GM12864 (cell line): ENCODE measurements at regions not wholly inside any gene's neighbourhood (a gene's known extent, or its start where the extent isn't known, plus 50 kb on each side); places are given as distances from the start of the nearest gene placed in this dataset.
"Not testable (repeated sequence)": the region's sequence is repeated elsewhere in the genome, so short reads cannot be mapped to it uniquely, and the experiment has no call there.

Experiments used
- DNase-seq: peaks from one replicate; pipeline ENCODE4 v3.0.0-alpha.2; 2011; ENCODE audit warnings: low read depth
- H3K4me3 ChIP-seq: 2 replicates; pipeline ENCODE4 v1.5.1; 2011; ENCODE audit warnings: mild to moderate bottlenecking, low read depth, low read length, control low read depth
- TF ChIP-seq, protein P1 (sequence below): IDR thresholded peaks from 2 replicates; pipeline ENCODE4 v1.5.1; 2011; ENCODE audit warnings: low read depth, mild to moderate bottlenecking, moderate library complexity, low read length, control low read depth, inconsistent platforms; ENCODE audit errors: missing control alignments

DNA sequence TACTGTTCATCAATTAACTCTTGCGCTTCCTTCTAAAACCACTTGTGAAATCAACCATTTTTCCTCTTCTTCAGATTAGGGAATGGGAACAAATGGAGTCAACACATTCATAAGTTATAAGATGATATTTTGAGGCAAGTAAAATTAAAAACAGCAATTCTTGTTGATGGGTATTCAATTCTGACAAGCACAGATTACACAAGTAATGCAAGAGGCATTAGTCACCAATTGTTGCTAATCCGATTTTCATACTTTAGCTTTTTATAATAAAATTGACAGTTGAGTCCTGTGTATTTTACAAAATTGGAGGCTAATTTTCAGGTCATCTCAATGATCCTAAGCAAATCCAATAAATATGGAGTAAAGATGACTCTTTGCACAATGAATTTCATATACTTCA, 918.4 kb upstream of the SOX9 start:
- no peak overlapping the region for H3K4me3 ChIP-seq
- TF ChIP-seq, protein P1, sequence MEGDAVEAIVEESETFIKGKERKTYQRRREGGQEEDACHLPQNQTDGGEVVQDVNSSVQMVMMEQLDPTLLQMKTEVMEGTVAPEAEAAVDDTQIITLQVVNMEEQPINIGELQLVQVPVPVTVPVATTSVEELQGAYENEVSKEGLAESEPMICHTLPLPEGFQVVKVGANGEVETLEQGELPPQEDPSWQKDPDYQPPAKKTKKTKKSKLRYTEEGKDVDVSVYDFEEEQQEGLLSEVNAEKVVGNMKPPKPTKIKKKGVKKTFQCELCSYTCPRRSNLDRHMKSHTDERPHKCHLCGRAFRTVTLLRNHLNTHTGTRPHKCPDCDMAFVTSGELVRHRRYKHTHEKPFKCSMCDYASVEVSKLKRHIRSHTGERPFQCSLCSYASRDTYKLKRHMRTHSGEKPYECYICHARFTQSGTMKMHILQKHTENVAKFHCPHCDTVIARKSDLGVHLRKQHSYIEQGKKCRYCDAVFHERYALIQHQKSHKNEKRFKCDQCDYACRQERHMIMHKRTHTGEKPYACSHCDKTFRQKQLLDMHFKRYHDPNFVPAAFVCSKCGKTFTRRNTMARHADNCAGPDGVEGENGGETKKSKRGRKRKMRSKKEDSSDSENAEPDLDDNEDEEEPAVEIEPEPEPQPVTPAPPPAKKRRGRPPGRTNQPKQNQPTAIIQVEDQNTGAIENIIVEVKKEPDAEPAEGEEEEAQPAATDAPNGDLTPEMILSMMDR: no peak
- no peak for DNase-seq

DNA sequence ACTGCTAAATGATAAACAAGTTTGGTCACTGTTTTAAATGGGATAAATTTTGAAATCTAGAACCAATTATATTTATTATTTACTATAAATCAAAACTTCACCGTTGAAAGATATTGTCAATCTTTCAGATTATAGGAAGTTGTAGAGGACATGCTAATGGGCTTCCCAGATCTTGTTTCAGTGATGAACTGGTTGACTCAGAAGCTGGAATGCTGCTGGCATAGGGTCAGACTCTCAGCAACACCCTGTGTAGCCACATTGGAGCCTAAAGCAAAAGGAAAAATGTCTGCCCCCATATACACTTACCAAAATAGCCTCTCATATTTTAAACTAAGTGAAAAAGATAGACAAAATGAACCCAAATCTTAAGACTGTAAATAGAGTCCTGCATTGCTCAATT, 916.9 kb upstream of the SOX9 start:
- no peak overlapping the region for H3K4me3 ChIP-seq

DNA sequence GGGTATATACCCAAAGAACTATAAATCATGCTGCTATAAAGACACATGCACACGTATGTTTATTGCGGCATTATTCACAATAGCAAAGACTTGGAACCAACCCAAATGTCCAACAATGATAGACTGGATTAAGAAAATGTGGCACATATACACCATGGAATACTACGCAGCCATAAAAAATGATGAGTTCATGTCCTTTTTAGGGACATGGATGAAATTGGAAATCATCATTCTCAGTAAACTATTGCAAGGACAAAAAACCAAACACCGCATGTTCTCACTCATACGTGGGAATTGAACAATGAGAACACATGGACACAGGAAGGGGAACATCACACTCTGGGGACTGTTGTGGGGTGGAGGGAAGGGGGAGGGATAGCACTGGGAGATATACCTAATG, 914.9 kb upstream of the SOX9 start:
- not testable (repeated sequence) for DNase-seq, H3K4me3 ChIP-seq

More for the DNA sequence above, 916.9 kb upstream of the SOX9 start:
- TF ChIP-seq, protein P1: no peak
- DNase-seq: no peak

DNA sequence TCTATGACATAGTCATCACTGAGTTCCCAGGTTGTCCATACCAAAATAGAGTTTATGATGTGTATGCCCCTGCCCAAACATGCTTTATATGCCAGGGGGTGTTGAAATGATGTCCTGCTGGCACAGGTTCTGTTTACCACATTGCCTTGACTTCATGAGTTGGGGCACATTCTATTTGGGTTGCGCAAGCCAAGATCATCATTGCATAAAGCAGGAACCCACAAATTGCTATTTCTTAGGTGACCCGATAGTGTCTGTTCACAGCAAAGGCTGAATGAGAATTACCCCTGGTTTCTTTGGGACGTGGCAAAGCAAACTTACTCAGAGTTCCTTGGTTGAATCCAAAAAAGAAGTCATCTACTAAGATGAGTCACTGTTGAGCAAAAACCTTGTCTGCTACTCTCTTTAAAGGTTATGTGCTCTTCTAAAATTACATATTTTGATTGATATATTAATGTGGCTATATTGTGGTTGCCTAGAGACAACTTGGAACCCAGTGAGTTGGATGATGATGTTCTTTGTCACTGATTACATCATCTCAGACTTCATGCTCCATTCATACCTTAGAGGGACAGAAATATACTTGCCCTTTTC, 912.6 kb upstream of the SOX9 start:
- DNase-seq: no peak
- TF ChIP-seq, protein P1: no peak
- no peak overlapping the region for H3K4me3 ChIP-seq

DNA sequence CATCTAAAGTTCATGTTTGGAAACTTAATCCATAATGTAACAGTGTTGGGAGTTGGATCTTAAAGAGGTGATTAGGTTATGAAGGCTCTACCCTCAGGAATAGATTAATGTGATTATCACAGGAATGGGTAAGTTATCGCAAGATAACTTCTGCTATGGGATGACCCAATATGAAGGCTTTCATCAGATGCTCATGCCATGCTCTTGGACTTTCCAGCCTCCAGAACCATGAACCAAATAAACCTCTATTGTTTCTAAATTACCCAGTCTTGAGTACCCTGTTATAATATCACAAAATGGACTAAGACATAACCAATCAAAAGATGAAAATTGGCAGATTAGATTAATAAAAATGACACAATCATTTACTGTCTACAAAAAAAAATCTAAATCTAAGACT, 906.9 kb upstream of the SOX9 start:
- H3K4me3 ChIP-seq: no peak overlapping the region
- TF ChIP-seq, protein P1: no peak
- no peak for DNase-seq

DNA sequence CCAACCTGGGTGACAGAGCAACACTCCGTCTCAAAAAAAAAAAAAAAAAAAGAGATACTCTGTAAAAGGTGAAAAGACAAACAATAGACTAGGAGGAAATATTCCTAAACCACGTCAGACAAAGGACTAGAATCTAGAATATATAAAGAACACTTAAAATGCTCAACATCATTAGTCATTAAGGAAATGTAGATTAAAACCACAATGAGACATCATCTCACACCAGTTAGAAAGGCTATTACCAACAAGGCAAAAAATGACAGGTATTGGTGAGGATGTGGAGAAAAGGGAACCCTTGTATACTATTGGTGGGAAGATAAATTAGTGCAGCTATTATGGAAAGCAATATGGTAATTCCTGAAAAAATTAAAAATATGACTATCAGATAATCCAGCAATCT, 903.1 kb upstream of the SOX9 start:
- DNase-seq: no peak
- H3K4me3 ChIP-seq: no peak overlapping the region
- TF ChIP-seq, protein P1: no peak

DNA sequence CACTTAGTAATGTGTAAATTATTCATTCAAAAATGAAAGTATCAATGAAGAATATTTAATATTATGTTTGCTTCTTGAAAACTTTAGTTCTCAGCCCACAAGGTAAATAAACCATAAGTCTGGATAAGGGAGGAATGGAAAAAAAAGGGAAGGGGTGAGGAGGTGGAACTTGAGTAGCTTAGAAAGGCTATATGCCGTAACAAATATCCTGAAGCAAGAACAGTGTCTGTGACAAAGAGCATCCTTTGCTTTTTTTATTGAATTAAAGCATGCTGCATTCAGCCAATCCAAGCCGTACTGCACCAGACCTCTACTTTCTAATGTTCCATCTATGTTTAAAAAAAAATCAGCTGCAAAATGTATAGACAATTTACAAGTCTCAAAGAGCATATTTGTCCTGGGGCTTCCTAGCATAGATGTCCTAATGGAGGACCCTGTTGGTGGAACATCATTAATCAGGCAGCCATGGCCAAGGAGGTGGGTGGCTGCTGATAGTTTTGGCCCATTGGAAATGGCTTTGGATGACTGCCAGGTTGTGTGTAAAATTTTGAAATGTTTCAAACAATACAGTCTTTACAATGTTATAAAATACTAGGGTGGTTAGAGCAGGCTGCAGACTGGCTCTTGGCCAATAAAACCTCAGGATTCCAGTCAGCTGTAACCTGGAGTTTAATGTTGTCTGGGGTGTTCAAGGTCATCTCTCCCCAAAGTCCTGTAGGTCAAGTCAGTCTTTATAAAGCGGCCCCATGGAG, 895.8 kb upstream of the SOX9 start:
- H3K4me3 ChIP-seq: no peak overlapping the region
- DNase-seq: no peak
- TF ChIP-seq, protein P1: no peak
